K562 (cell line): ENCODE measurements at regions not wholly inside any gene's neighbourhood (a gene's known extent, or its start where the extent isn't known, plus 50 kb on each side); places are given as distances from the start of the nearest gene placed in this dataset.

ENCODE experiments used
- CBX5 ChIP-seq: IDR thresholded peaks from 2 replicates; pipeline ENCODE4 v1.6.1; 2014; ENCODE audit warnings: low read depth, borderline replicate concordance
- FOXK2 ChIP-seq, 2 experiments: fragments of 450-650 bp; IDR thresholded peaks in 1 of 2; conservative IDR thresholded peaks in 1 of 2; 2 replicates each; pipeline ENCODE4 v1.6.1; 2016; ENCODE audit warnings: low read depth in 2 of 2, mild to moderate bottlenecking in 1 of 2
- NFE2 ChIP-seq: IDR thresholded peaks from 2 replicates; pipeline ENCODE4 v1.6.1; 2014; ENCODE audit warnings: antibody characterized with exemption, low read depth
- RBM15 ChIP-seq: fragments of 200-400 bp; formaldehyde crosslinking; IDR thresholded peaks from 2 replicates; pipeline ENCODE4 v1.6.1; 2018; ENCODE audit warnings: mild to moderate bottlenecking, low read length, moderate library complexity; ENCODE audit not compliant: insufficient read depth
- TCF3 ChIP-seq: sonication (generic); formaldehyde crosslinking; IDR thresholded peaks from 2 replicates; pipeline ENCODE4 v1.4.0; 2020; ENCODE audit warnings: mild to moderate bottlenecking, missing genetic modification reagents
- TRIM24 ChIP-seq, 2 experiments: fragments of 450-650 bp; IDR thresholded peaks; 2 replicates each; pipeline ENCODE4 v1.6.1; 2016
- ZNF175 ChIP-seq: fragments of 200-800 bp; sonication (Bioruptor generic); IDR thresholded peaks from 2 replicates; pipeline ENCODE4 v1.6.1; 2016; ENCODE audit warnings: low read depth, mild to moderate bottlenecking, missing genetic modification characterization, missing compliant biosample characterization
- TF ChIP-seq, protein P1 (sequence below): fragments of 250-450 bp; sonication (Bioruptor Pico); IDR thresholded peaks from 2 replicates; pipeline ENCODE4 v1.4.0; 2020; ENCODE audit warnings: mild to moderate bottlenecking
- TF ChIP-seq, protein P2 (sequence below): sonication (generic); formaldehyde crosslinking; IDR thresholded peaks from 2 replicates; pipeline ENCODE4 v1.8.1; 2023; ENCODE audit warnings: mild to moderate bottlenecking, missing genetic modification reagents
- TF ChIP-seq, protein P3 (sequence below): sonication (generic); formaldehyde crosslinking; IDR thresholded peaks from 2 replicates; pipeline ENCODE4 v1.8.1; 2023; ENCODE audit warnings: mild to moderate bottlenecking, missing genetic modification reagents
- TF ChIP-seq, protein P4 (sequence below): sonication (generic); formaldehyde crosslinking; IDR thresholded peaks from 2 replicates; pipeline ENCODE4 v1.8.0; 2023; ENCODE audit warnings: mild to moderate bottlenecking, missing genetic modification reagents

DNA sequence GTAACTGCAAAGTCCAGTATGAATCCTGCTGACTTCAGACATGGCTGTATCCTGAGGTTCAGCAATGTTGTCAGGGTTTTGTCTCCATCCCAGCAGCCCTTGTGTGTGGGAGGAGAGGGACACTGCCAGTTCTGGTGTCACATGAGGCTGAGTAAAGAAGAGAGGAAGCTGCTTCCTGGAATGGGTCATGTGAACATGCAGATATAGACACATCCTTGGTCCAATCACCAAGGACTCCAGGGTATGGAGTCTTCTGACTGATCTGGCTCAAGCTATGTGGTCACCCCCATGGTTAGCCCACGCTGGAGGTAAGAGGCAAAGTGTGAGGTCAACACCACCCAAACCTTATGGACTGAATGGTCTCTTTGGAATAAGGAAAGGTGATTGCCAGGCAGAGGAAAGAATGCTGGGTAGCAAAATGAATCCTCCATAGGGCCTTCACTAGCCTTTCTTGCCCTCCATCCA is 134.4 kb upstream of the SLC1A4 start (continued):
- TF ChIP-seq, protein P1, sequence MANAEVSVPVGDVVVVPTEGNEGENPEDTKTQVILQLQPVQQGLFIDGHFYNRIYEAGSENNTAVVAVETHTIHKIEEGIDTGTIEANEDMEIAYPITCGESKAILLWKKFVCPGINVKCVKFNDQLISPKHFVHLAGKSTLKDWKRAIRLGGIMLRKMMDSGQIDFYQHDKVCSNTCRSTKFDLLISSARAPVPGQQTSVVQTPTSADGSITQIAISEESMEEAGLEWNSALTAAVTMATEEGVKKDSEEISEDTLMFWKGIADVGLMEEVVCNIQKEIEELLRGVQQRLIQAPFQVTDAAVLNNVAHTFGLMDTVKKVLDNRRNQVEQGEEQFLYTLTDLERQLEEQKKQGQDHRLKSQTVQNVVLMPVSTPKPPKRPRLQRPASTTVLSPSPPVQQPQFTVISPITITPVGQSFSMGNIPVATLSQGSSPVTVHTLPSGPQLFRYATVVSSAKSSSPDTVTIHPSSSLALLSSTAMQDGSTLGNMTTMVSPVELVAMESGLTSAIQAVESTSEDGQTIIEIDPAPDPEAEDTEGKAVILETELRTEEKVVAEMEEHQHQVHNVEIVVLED (CRISPR knock-in tag) = no peak
- TF ChIP-seq FOXK2 (conservative IDR thresholded peaks at IDR 0.05 in 1 of 2, IDR thresholded peaks at IDR 0.05 in 1 of 2; ENCODE audit: low read depth in 2 of 2) = peak; percentile 77 to 89
- no peak for TF ChIP-seq NFE2
- TF ChIP-seq TCF3 = no peak
- TF ChIP-seq, protein P2, sequence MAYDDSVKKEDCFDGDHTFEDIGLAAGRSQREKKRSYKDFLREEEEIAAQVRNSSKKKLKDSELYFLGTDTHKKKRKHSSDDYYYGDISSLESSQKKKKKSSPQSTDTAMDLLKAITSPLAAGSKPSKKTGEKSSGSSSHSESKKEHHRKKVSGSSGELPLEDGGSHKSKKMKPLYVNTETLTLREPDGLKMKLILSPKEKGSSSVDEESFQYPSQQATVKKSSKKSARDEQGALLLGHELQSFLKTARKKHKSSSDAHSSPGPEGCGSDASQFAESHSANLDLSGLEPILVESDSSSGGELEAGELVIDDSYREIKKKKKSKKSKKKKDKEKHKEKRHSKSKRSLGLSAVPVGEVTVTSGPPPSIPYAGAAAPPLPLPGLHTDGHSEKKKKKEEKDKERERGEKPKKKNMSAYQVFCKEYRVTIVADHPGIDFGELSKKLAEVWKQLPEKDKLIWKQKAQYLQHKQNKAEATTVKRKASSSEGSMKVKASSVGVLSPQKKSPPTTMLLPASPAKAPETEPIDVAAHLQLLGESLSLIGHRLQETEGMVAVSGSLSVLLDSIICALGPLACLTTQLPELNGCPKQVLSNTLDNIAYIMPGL (CRISPR knock-in tag) = no peak
- peak; percentile 95 for TF ChIP-seq ZNF175
- TF ChIP-seq RBM15 = no peak
- TF ChIP-seq, protein P3, sequence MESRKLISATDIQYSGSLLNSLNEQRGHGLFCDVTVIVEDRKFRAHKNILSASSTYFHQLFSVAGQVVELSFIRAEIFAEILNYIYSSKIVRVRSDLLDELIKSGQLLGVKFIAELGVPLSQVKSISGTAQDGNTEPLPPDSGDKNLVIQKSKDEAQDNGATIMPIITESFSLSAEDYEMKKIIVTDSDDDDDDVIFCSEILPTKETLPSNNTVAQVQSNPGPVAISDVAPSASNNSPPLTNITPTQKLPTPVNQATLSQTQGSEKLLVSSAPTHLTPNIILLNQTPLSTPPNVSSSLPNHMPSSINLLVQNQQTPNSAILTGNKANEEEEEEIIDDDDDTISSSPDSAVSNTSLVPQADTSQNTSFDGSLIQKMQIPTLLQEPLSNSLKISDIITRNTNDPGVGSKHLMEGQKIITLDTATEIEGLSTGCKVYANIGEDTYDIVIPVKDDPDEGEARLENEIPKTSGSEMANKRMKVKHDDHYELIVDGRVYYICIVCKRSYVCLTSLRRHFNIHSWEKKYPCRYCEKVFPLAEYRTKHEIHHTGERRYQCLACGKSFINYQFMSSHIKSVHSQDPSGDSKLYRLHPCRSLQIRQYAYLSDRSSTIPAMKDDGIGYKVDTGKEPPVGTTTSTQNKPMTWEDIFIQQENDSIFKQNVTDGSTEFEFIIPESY (CRISPR knock-in tag) = no peak
- TF ChIP-seq, protein P4, sequence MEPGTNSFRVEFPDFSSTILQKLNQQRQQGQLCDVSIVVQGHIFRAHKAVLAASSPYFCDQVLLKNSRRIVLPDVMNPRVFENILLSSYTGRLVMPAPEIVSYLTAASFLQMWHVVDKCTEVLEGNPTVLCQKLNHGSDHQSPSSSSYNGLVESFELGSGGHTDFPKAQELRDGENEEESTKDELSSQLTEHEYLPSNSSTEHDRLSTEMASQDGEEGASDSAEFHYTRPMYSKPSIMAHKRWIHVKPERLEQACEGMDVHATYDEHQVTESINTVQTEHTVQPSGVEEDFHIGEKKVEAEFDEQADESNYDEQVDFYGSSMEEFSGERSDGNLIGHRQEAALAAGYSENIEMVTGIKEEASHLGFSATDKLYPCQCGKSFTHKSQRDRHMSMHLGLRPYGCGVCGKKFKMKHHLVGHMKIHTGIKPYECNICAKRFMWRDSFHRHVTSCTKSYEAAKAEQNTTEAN (CRISPR knock-in tag) = no peak
- TF ChIP-seq TRIM24 (IDR thresholded peaks at IDR 0.05) = peak in 1 of 2 experiments; percentile 19; a peak in 1 of 4 replicates
- no peak for TF ChIP-seq CBX5
